Hindlimb muscle (tissue), 1 donor: ENCODE measurements at regions not wholly inside any gene's neighbourhood (a gene's known extent, or its start where the extent isn't known, plus 50 kb on each side); places are given as distances from the start of the nearest gene placed in this dataset.

Experiments used
- DNase-seq: peaks from one replicate; pipeline ENCODE4 v3.0.0-alpha.2; 2013

DNA sequence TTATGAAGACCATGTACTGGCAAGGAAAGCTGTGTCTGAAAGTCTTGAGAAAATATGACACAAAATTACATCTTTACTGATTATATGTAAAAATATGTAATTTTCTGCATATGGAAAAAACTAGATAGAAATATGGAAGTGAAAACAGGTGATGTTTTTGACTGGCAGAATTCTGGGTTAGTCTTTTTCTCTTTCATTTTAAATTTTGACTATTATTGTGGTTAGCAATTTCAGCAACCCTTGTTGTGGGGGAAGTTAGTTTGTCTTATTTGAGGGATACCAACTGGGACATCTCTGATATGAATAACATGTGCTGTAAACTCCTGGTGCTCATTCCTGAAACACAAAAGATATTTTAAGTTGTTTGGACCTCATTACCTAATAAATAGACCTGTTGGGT, 49.9 kb upstream of the CPEB2 start:
- no peak for DNase-seq
